Astrocyte (in vitro differentiated cells and primary cell): ENCODE measurements at regions not wholly inside any gene's neighbourhood (a gene's known extent, or its start where the extent isn't known, plus 50 kb on each side); places are given as distances from the start of the nearest gene placed in this dataset.

Experiments used
- DNase-seq: peaks from one replicate; pipeline ENCODE4 v3.0.0-alpha.2; 2010; ENCODE audit warnings: low read depth
- FAIRE-seq: peaks from 2 replicates; lab custom pipeline; 2011; peaks lifted over from hg19 to GRCh38; lab: Jason Lieb, UNC
- H2AFZ ChIP-seq: 2 replicates; pipeline ENCODE4 v1.6.0; 2012; ENCODE audit warnings: low read depth, low read length, inconsistent platforms
- H3K27ac ChIP-seq: 2 replicates; pipeline ENCODE4 v1.5.1; 2011; ENCODE audit warnings: low read depth, low read length, inconsistent platforms
- H3K27me3 ChIP-seq: 2 replicates; pipeline ENCODE4 v1.6.0; 2011; ENCODE audit warnings: low read length, inconsistent platforms; ENCODE audit not compliant: insufficient read depth
- H3K36me3 ChIP-seq: 2 replicates; pipeline ENCODE4 v1.5.1; 2011; ENCODE audit warnings: low read length, inconsistent platforms; ENCODE audit not compliant: insufficient read depth
- H3K4me1 ChIP-seq: 2 replicates; pipeline ENCODE4 v1.5.1; 2011; ENCODE audit warnings: low read length, inconsistent platforms; ENCODE audit not compliant: insufficient read depth
- H3K4me2 ChIP-seq: 2 replicates; pipeline ENCODE4 v1.6.0; 2012; ENCODE audit warnings: low read length, inconsistent platforms
- H3K4me3 ChIP-seq: 2 replicates; pipeline ENCODE4 v1.5.1; 2011; ENCODE audit warnings: low read depth, mild to moderate bottlenecking, low read length, inconsistent platforms; ENCODE audit not compliant: insufficient read depth
- H3K79me2 ChIP-seq: 2 replicates; pipeline ENCODE4 v1.6.0; 2012; ENCODE audit warnings: mild to moderate bottlenecking, low read length, inconsistent platforms; ENCODE audit not compliant: insufficient read depth
- H3K9ac ChIP-seq: 2 replicates; pipeline ENCODE4 v1.6.0; 2012; ENCODE audit warnings: mild to moderate bottlenecking, low read length, inconsistent platforms
- H3K9me3 ChIP-seq: 2 replicates; pipeline ENCODE4 v1.5.1; 2012; ENCODE audit warnings: low read depth, mild to moderate bottlenecking, low read length, inconsistent platforms; ENCODE audit not compliant: insufficient read depth
- H4K20me1 ChIP-seq: 2 replicates; pipeline ENCODE4 v1.6.0; 2012; ENCODE audit warnings: low read length, inconsistent platforms; ENCODE audit not compliant: insufficient read depth
- H3K27ac Mint-ChIP-seq: one replicate; pipeline ENCODE4 v1.8.0; 2021; ENCODE audit warnings: mild to moderate bottlenecking, mixed read lengths; ENCODE audit not compliant: unreplicated experiment
- H3K27me3 Mint-ChIP-seq: one replicate; pipeline ENCODE4 v1.8.0; 2021; ENCODE audit warnings: low read depth, mixed read lengths; ENCODE audit not compliant: unreplicated experiment
- H3K36me3 Mint-ChIP-seq: one replicate; pipeline ENCODE4 v1.8.0; 2021; ENCODE audit warnings: low read depth, mixed read lengths; ENCODE audit not compliant: unreplicated experiment
- H3K4me1 Mint-ChIP-seq: one replicate; pipeline ENCODE4 v1.8.0; 2021; ENCODE audit warnings: low read depth, mixed read lengths; ENCODE audit not compliant: unreplicated experiment
- H3K4me3 Mint-ChIP-seq: one replicate; pipeline ENCODE4 v1.8.0; 2021; ENCODE audit warnings: mild to moderate bottlenecking, moderate library complexity, mixed read lengths; ENCODE audit not compliant: unreplicated experiment
- H3K9me3 Mint-ChIP-seq: one replicate; pipeline ENCODE4 v1.8.0; 2021; ENCODE audit warnings: mild to moderate bottlenecking, mixed read lengths; ENCODE audit not compliant: unreplicated experiment
- EZH2 ChIP-seq: IDR thresholded peaks from 2 replicates; pipeline ENCODE4 v1.6.1; 2012; ENCODE audit warnings: mild to moderate bottlenecking, low read length, inconsistent platforms; ENCODE audit not compliant: insufficient read depth
- TF ChIP-seq, protein P1 (sequence below): IDR thresholded peaks from 2 replicates; pipeline ENCODE4 v1.5.1; 2011; ENCODE audit warnings: low read depth, mild to moderate bottlenecking, inconsistent platforms, low read length, moderate library complexity; ENCODE audit not compliant: insufficient read depth

DNA sequence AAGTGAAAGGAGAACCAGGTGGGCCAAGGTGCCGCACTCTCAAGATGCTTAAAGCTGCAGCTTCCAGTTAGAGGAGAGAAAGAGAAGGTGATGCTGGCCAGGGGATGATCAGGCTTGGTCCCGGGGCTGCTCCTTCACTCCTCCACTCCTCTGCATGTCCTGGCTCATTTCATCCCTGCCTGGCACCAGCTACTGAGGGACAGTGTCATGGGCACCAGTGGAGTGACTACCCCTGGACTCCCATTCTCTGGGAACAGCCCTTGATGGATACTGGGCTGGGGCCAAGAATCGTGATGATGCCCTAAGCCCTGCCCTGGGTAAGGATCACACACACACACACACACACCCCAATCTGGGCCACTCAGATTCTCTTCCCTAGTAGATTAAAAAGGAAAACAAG, 243.7 kb downstream of the UACA start:
- Histone ChIP-seq H3K36me3 (no peaks in the 10 kb centered on the region), H2AFZ (no peak overlapping the region), H4K20me1 (no peaks in the 10 kb centered on the region), H3K9me3 (no peaks in the 10 kb centered on the region), H3K79me2 (no peaks in the 10 kb centered on the region), H3K4me1 (no peaks in the 10 kb centered on the region), H3K27ac (no peak overlapping the region), H3K4me2 (no peak overlapping the region), H3K9ac (no peak overlapping the region), H3K4me3 (no peak overlapping the region), H3K27me3 (peaks cover 54% of the 10 kb centered on the region)
- no peaks in the 10 kb centered on the region for H3K9me3 Mint-ChIP-seq
- peaks cover 76% of the 10 kb centered on the region for H3K27me3 Mint-ChIP-seq
- H3K36me3 Mint-ChIP-seq: no peaks in the 10 kb centered on the region
- no peaks in the 10 kb centered on the region for H3K4me1 Mint-ChIP-seq
- DNase-seq (no peak), FAIRE-seq (no peak)
- TF ChIP-seq EZH2: no peak
- TF ChIP-seq, protein P1, sequence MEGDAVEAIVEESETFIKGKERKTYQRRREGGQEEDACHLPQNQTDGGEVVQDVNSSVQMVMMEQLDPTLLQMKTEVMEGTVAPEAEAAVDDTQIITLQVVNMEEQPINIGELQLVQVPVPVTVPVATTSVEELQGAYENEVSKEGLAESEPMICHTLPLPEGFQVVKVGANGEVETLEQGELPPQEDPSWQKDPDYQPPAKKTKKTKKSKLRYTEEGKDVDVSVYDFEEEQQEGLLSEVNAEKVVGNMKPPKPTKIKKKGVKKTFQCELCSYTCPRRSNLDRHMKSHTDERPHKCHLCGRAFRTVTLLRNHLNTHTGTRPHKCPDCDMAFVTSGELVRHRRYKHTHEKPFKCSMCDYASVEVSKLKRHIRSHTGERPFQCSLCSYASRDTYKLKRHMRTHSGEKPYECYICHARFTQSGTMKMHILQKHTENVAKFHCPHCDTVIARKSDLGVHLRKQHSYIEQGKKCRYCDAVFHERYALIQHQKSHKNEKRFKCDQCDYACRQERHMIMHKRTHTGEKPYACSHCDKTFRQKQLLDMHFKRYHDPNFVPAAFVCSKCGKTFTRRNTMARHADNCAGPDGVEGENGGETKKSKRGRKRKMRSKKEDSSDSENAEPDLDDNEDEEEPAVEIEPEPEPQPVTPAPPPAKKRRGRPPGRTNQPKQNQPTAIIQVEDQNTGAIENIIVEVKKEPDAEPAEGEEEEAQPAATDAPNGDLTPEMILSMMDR: no peak
- no peak overlapping the region for H3K4me3 Mint-ChIP-seq
- no peak overlapping the region for H3K27ac Mint-ChIP-seq

GRCh38 chr15:70519004-70519365, 244.4 kb downstream of the UACA start:
- no peak for TF ChIP-seq EZH2
- TF ChIP-seq, protein P1: no peak
- Mint-ChIP-seq H3K4me3 (no peak overlapping the region), H3K36me3 (no peaks in the 10 kb centered on the region), H3K4me1 (no peaks in the 10 kb centered on the region), H3K27me3 (peaks cover 78% of the 10 kb centered on the region), H3K9me3 (no peaks in the 10 kb centered on the region), H3K27ac (no peak overlapping the region)
- Histone ChIP-seq H3K79me2 (no peaks in the 10 kb centered on the region), H4K20me1 (no peaks in the 10 kb centered on the region), H3K9me3 (no peaks in the 10 kb centered on the region), H3K36me3 (no peaks in the 10 kb centered on the region), H3K9ac (no peak overlapping the region), H3K27ac (no peak overlapping the region), H3K27me3 (peaks cover 54% of the 10 kb centered on the region), H3K4me2 (no peak overlapping the region), H3K4me1 (no peaks in the 10 kb centered on the region), H2AFZ (no peak overlapping the region), H3K4me3 (no peak overlapping the region)
- DNase-seq (no peak), FAIRE-seq (no peak)

DNA sequence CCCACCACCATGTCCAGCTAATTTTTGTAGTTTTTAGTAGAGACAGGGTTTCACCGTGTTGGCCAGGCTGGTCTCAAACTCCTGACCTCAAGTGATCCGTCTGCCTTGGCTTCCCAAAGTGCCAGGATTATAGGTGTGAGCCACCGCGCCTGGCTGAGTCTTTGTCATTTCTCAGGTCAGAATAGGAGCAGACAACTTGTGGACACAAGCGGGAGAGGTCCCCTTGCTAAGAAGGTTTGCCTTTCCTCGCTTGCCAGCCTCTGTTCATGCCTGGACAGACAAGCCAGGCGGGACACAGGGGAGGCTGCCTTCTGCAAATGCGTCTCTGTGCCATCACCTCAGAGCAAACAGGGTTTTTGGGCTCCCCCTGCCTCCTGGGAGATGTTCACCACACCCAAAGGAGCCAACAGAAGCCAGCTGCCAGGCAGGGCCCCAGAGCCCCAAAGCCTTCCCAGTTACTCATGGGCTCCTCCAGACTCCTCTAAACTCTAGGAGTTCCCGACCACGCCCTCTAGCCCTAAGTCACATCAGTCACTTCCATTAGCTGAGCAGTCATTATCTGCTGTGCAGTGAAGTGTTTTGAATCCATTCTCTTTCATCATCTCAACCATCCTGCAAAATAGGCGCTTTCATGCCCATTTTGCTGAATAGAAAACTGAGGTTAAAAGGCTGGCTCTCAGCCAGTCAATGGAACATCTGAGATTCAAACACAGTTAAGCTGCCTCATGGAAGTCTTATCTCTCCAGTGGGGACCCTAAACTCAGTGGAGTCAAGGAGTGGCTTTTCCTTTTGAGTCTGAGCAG, 245.0 kb downstream of the UACA start:
- Histone ChIP-seq H3K4me2 (no peak overlapping the region), H3K27ac (no peak overlapping the region), H3K36me3 (no peaks in the 10 kb centered on the region), H4K20me1 (no peaks in the 10 kb centered on the region), H3K9me3 (no peaks in the 10 kb centered on the region), H2AFZ (no peak overlapping the region), H3K27me3 (peaks cover 54% of the 10 kb centered on the region), H3K9ac (no peak overlapping the region), H3K4me1 (no peaks in the 10 kb centered on the region), H3K79me2 (no peaks in the 10 kb centered on the region), H3K4me3 (no peak overlapping the region)
- Mint-ChIP-seq H3K4me1 (no peaks in the 10 kb centered on the region), H3K9me3 (no peaks in the 10 kb centered on the region), H3K4me3 (no peak overlapping the region), H3K27ac (no peak overlapping the region), H3K27me3 (peaks cover 78% of the 10 kb centered on the region), H3K36me3 (no peaks in the 10 kb centered on the region)
- FAIRE-seq (no peak), DNase-seq (no peak)
- TF ChIP-seq, protein P1: no peak
- no peak for TF ChIP-seq EZH2
